ENCODE measurements at regions not wholly inside any gene's neighbourhood (a gene's known extent, or its start where the extent isn't known, plus 50 kb on each side); places are given as distances from the start of the nearest gene placed in this dataset.

- Histone ChIP-seq H3K36me3 (ENCODE audit: control insufficient read depth in 2 of 2, insufficient read depth in 2 of 2, low read length in 2 of 2) (no peaks in the 10 kb centered on the region), H3K9me3 (ENCODE audit: control insufficient read depth in 2 of 2, low read length in 2 of 2) (no peaks in the 10 kb centered on the region), H3K4me1 (ENCODE audit: control insufficient read depth, insufficient read depth, low read length) (no peaks in the 10 kb centered on the region), H3K27ac (ENCODE audit: low read length) (no peak overlapping the region), H3K27me3 (ENCODE audit: control insufficient read depth in 1 of 2, insufficient read depth in 2 of 2, low read length in 2 of 2) (no peaks in the 10 kb centered on the region), H3K4me3 (ENCODE audit: low read length in 2 of 2) (no peak overlapping the region), H3K9ac (ENCODE audit: low read length in 2 of 2) (no peak overlapping the region)
Observed at GRCh38 chr2:14297340-14297739, 335.2 kb upstream of the LRATD1 start.

GRCh38 chr2:14297906-14298305, 334.6 kb upstream of the LRATD1 start:
- Histone ChIP-seq H3K36me3 (ENCODE audit: control insufficient read depth in 2 of 2, insufficient read depth in 2 of 2, low read length in 2 of 2) (no peaks in the 10 kb centered on the region), H3K27ac (ENCODE audit: low read length) (no peak overlapping the region), H3K9ac (ENCODE audit: low read length in 2 of 2) (no peak overlapping the region), H3K4me3 (ENCODE audit: low read length in 2 of 2) (no peak overlapping the region), H3K9me3 (ENCODE audit: control insufficient read depth in 2 of 2, low read length in 2 of 2) (no peaks in the 10 kb centered on the region), H3K4me1 (ENCODE audit: control insufficient read depth, insufficient read depth, low read length) (no peaks in the 10 kb centered on the region), H3K27me3 (ENCODE audit: control insufficient read depth in 1 of 2, insufficient read depth in 2 of 2, low read length in 2 of 2) (no peaks in the 10 kb centered on the region)

- no peaks in the 10 kb centered on the region for H3K36me3 ChIP-seq (ENCODE audit: control insufficient read depth in 2 of 2, insufficient read depth in 2 of 2, low read length in 2 of 2)
- no peak overlapping the region for H3K9ac ChIP-seq (ENCODE audit: low read length in 2 of 2)
- H3K4me1 ChIP-seq (ENCODE audit: control insufficient read depth, insufficient read depth, low read length): no peaks in the 10 kb centered on the region
- no peaks in the 10 kb centered on the region for H3K9me3 ChIP-seq (ENCODE audit: control insufficient read depth in 2 of 2, low read length in 2 of 2)
- H3K27ac ChIP-seq (ENCODE audit: low read length): no peak overlapping the region
- no peak overlapping the region for H3K4me3 ChIP-seq (ENCODE audit: low read length in 2 of 2)
- H3K27me3 ChIP-seq (ENCODE audit: control insufficient read depth in 1 of 2, insufficient read depth in 2 of 2, low read length in 2 of 2): no peaks in the 10 kb centered on the region
Observed at GRCh38 chr2:14301331-14301730, 331.2 kb upstream of the LRATD1 start.

- H3K9me3 ChIP-seq (ENCODE audit: control insufficient read depth in 2 of 2, low read length in 2 of 2): no peaks in the 10 kb centered on the region
- H3K27me3 ChIP-seq (ENCODE audit: control insufficient read depth in 1 of 2, insufficient read depth in 2 of 2, low read length in 2 of 2): no peaks in the 10 kb centered on the region
- no peak overlapping the region for H3K27ac ChIP-seq (ENCODE audit: low read length)
- H3K4me1 ChIP-seq (ENCODE audit: control insufficient read depth, insufficient read depth, low read length): no peaks in the 10 kb centered on the region
- H3K36me3 ChIP-seq (ENCODE audit: control insufficient read depth in 2 of 2, insufficient read depth in 2 of 2, low read length in 2 of 2): no peaks in the 10 kb centered on the region
- no peak overlapping the region for H3K4me3 ChIP-seq (ENCODE audit: low read length in 2 of 2)
- no peak overlapping the region for H3K9ac ChIP-seq (ENCODE audit: low read length in 2 of 2)
Observed at GRCh38 chr2:14303366-14304115, 329.0 kb upstream of the LRATD1 start.

GRCh38 chr2:14304326-14304725, 328.2 kb upstream of the LRATD1 start:
- Histone ChIP-seq H3K27me3 (ENCODE audit: control insufficient read depth in 1 of 2, insufficient read depth in 2 of 2, low read length in 2 of 2) (no peaks in the 10 kb centered on the region), H3K36me3 (ENCODE audit: control insufficient read depth in 2 of 2, insufficient read depth in 2 of 2, low read length in 2 of 2) (no peaks in the 10 kb centered on the region), H3K27ac (ENCODE audit: low read length) (no peak overlapping the region), H3K9ac (ENCODE audit: low read length in 2 of 2) (no peak overlapping the region), H3K4me1 (ENCODE audit: control insufficient read depth, insufficient read depth, low read length) (no peaks in the 10 kb centered on the region), H3K9me3 (ENCODE audit: control insufficient read depth in 2 of 2, low read length in 2 of 2) (no peaks in the 10 kb centered on the region), H3K4me3 (ENCODE audit: low read length in 2 of 2) (no peak overlapping the region)

- Histone ChIP-seq H3K9ac (ENCODE audit: low read length in 2 of 2) (no peak overlapping the region), H3K36me3 (ENCODE audit: control insufficient read depth in 2 of 2, insufficient read depth in 2 of 2, low read length in 2 of 2) (no peaks in the 10 kb centered on the region), H3K27me3 (ENCODE audit: control insufficient read depth in 1 of 2, insufficient read depth in 2 of 2, low read length in 2 of 2) (no peaks in the 10 kb centered on the region), H3K9me3 (ENCODE audit: control insufficient read depth in 2 of 2, low read length in 2 of 2) (no peaks in the 10 kb centered on the region), H3K27ac (ENCODE audit: low read length) (no peak overlapping the region), H3K4me1 (ENCODE audit: control insufficient read depth, insufficient read depth, low read length) (no peaks in the 10 kb centered on the region), H3K4me3 (ENCODE audit: low read length in 2 of 2) (no peak overlapping the region)
Observed at GRCh38 chr2:14306268-14306861, 326.2 kb upstream of the LRATD1 start.

- Histone ChIP-seq H3K27ac (ENCODE audit: low read length) (no peak overlapping the region), H3K36me3 (ENCODE audit: control insufficient read depth in 2 of 2, insufficient read depth in 2 of 2, low read length in 2 of 2) (no peaks in the 10 kb centered on the region), H3K9me3 (ENCODE audit: control insufficient read depth in 2 of 2, low read length in 2 of 2) (no peaks in the 10 kb centered on the region), H3K27me3 (ENCODE audit: control insufficient read depth in 1 of 2, insufficient read depth in 2 of 2, low read length in 2 of 2) (no peaks in the 10 kb centered on the region), H3K4me3 (ENCODE audit: low read length in 2 of 2) (no peak overlapping the region), H3K9ac (ENCODE audit: low read length in 2 of 2) (no peak overlapping the region), H3K4me1 (ENCODE audit: control insufficient read depth, insufficient read depth, low read length) (no peaks in the 10 kb centered on the region)
Observed at GRCh38 chr2:14313341-14313740, 319.2 kb upstream of the LRATD1 start.

GRCh38 chr2:14316594-14316993, 315.9 kb upstream of the LRATD1 start:
- no peak overlapping the region for H3K27ac ChIP-seq (ENCODE audit: low read length)

GRCh38 chr2:14321357-14321756, 311.2 kb upstream of the LRATD1 start:
- Histone ChIP-seq H3K9ac (ENCODE audit: low read length in 2 of 2) (no peak overlapping the region), H3K27ac (ENCODE audit: low read length) (no peak overlapping the region), H3K27me3 (ENCODE audit: control insufficient read depth in 1 of 2, insufficient read depth in 2 of 2, low read length in 2 of 2) (no peaks in the 10 kb centered on the region), H3K36me3 (ENCODE audit: control insufficient read depth in 2 of 2, insufficient read depth in 2 of 2, low read length in 2 of 2) (no peaks in the 10 kb centered on the region), H3K9me3 (ENCODE audit: control insufficient read depth in 2 of 2, low read length in 2 of 2) (no peaks in the 10 kb centered on the region), H3K4me1 (ENCODE audit: control insufficient read depth, insufficient read depth, low read length) (no peaks in the 10 kb centered on the region), H3K4me3 (ENCODE audit: low read length in 2 of 2) (no peak overlapping the region)

More at GRCh38 chr2:14316594-14316993, 315.9 kb upstream of the LRATD1 start:
- Histone ChIP-seq H3K4me3 (ENCODE audit: low read length in 2 of 2) (no peak overlapping the region), H3K27me3 (ENCODE audit: control insufficient read depth in 1 of 2, insufficient read depth in 2 of 2, low read length in 2 of 2) (no peaks in the 10 kb centered on the region), H3K9ac (ENCODE audit: low read length in 2 of 2) (no peak overlapping the region), H3K36me3 (ENCODE audit: control insufficient read depth in 2 of 2, insufficient read depth in 2 of 2, low read length in 2 of 2) (no peaks in the 10 kb centered on the region), H3K9me3 (ENCODE audit: control insufficient read depth in 2 of 2, low read length in 2 of 2) (no peaks in the 10 kb centered on the region), H3K4me1 (ENCODE audit: control insufficient read depth, insufficient read depth, low read length) (no peaks in the 10 kb centered on the region)

GRCh38 chr2:14322306-14322705, 310.2 kb upstream of the LRATD1 start:
- Histone ChIP-seq H3K4me3 (ENCODE audit: low read length in 2 of 2) (no peak overlapping the region), H3K9me3 (ENCODE audit: control insufficient read depth in 2 of 2, low read length in 2 of 2) (no peaks in the 10 kb centered on the region), H3K36me3 (ENCODE audit: control insufficient read depth in 2 of 2, insufficient read depth in 2 of 2, low read length in 2 of 2) (no peaks in the 10 kb centered on the region), H3K27ac (ENCODE audit: low read length) (no peak overlapping the region), H3K9ac (ENCODE audit: low read length in 2 of 2) (no peak overlapping the region), H3K27me3 (ENCODE audit: control insufficient read depth in 1 of 2, insufficient read depth in 2 of 2, low read length in 2 of 2) (no peaks in the 10 kb centered on the region), H3K4me1 (ENCODE audit: control insufficient read depth, insufficient read depth, low read length) (no peaks in the 10 kb centered on the region)

GRCh38 chr2:14324308-14324707, 308.2 kb upstream of the LRATD1 start:
- no peak overlapping the region for H3K9ac ChIP-seq (ENCODE audit: low read length in 2 of 2)
- no peak overlapping the region for H3K4me3 ChIP-seq (ENCODE audit: low read length in 2 of 2)
- H3K27me3 ChIP-seq (ENCODE audit: control insufficient read depth in 1 of 2, insufficient read depth in 2 of 2, low read length in 2 of 2): no peaks in the 10 kb centered on the region
- no peaks in the 10 kb centered on the region for H3K9me3 ChIP-seq (ENCODE audit: control insufficient read depth in 2 of 2, low read length in 2 of 2)
- no peaks in the 10 kb centered on the region for H3K4me1 ChIP-seq (ENCODE audit: control insufficient read depth, insufficient read depth, low read length)
- H3K27ac ChIP-seq (ENCODE audit: low read length): no peak overlapping the region
- H3K36me3 ChIP-seq (ENCODE audit: control insufficient read depth in 2 of 2, insufficient read depth in 2 of 2, low read length in 2 of 2): no peaks in the 10 kb centered on the region

Data from stomach smooth muscle (tissue), 2 donors.